ENCODE measurements at regions not wholly inside any gene's neighbourhood (a gene's known extent, or its start where the extent isn't known, plus 50 kb on each side); places are given as distances from the start of the nearest gene placed in this dataset.
"Not testable (repeated sequence)": the region's sequence is repeated elsewhere in the genome, so short reads cannot be mapped to it uniquely, and the experiment has no call there.

DNA sequence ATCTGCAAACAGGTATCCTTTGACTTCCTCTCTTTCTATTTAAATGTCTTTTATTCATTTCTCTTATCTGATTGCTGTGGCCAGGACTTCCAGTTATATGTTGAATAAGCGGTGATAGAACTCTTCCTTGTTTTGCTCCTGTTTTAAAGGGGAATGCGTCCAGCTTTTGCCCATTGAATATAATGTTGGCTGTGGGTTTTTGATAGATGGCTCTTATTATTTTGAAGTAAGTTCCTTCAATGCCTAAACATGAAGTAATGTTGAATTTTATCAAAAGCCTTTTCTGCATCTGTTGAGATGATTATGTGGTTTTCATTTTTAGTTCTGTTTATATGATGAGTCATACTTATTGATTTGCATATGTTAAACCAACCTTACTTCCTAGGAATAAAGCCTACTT is 300.5 kb upstream of the CTNND2 start:
- no peak for DNase-seq

DNA sequence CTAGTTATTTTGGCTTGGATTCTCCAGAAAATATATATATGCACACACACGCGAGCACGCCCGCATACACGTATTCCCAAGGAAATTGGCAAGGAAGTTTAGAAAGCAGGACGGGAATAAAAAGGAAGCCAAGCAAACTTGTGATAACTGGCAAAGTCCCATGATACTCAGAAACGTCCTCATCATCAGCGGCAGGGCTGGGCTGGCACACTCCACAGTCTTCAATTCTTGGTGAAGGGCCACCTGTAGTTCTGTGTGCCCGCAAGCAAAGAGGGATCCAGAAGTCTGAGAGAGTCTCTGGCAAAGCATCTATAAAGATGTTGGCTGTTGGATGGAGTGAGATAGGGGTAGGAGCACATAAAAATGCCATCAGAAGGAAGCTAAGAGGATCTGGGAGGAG is 289.3 kb upstream of the CTNND2 start:
- no peak for DNase-seq

DNA sequence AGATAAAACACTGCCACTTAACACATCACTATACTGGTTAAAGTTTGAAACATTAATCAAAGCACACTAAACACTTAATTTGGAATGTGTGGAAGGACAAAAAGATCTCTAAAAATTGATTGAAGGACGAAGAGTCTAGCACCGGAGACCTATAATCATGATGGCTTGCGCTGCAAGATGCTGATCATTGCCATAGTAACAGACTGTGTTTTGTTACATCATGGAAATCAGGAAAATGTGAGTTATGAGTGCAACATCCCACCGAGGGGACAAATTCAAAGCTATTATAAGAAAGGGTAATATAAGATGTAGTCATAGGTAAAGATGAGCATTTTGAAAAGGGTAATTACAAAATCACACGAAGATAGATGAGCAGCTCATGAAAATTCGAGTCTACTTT is 278.8 kb upstream of the CTNND2 start:
- DNase-seq: peak; percentile 60

DNA sequence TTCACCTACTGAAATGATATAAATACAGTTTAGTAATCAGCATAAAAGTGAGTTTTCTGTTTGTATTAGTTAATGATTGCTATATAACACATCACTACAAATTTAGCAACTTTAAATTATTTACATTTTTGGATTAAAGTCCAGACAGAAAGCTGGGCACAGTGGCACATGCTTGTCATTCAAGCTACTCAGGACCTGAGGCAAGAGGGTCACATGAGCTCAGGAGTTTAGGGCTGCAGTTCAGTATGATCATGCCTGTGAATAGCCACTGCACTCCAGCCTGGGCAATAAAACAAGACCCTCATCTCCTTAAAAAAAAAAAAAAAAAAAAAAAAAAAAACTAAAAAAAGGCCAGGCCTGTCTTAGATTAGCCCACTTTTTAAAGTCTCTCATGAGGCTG is 273.6 kb upstream of the CTNND2 start:
- no peak for DNase-seq

DNA sequence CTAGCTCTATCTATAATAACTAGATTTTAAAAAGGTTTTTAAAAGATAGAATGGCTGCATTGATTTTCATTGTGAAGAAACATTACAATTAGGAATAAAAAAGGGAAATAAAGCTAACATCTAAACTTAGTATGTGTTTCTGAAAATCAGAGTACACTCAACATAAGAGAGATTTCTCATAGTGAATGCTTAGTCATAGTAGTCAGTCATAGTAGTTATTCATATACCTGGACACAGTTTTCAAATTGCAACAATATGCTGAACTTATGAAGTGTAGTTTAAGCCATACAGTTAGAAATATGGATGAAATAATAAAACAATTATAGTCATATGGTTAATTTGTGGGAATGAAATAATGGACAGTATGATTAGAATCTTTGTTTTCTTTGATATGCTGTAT is 273.0 kb upstream of the CTNND2 start:
- DNase-seq: no peak

DNA sequence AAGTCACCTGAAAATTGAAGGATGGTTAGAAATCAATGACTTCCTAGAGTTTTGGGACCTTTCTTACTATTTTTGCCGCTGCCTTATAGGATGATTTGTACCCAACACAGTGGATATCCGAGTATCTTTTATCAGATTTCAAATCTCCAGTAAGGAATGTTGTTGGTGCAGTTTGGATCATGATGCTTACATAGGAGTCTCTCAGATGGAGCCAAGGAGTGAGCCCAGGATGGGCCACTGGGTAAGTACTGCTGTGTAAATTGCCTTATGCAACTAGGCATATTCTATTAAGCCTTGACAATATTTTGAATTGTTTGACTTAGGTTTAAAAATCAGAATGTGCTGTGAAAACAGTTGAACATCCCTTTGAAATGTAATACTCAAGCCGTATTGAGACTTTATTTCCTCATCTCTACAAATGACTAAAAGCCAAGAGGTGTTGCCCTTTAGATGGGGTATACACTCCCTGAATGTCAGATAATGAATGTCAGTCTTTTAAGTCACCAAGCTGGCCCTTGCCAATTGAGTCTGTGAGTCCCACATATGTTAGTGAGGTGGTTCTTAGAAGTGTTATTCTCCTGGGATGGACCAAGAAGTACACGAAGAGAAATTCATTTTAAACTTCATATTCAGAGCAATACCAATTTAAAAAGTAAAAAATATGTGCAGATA is 271.8 kb upstream of the CTNND2 start:
- no peak for DNase-seq

DNA sequence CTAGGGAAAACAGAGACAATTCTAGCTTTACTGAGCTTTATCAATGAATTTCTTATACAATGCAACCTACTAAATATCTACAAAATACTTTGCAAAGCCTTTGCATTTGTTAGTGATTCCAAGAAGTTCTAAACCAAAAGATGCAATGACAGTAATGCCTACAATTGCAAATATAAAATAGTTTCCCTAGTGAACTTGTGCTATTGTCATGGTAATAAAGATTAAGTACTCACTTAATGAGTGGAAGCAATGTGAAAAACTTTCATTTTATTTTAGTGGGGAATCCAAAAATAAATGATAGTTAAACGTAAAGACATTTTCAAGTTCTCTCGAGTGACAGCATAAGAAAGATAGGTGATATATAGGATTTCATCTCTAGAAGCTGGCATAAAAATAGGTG is 270.5 kb upstream of the CTNND2 start:
- DNase-seq: no peak

DNA sequence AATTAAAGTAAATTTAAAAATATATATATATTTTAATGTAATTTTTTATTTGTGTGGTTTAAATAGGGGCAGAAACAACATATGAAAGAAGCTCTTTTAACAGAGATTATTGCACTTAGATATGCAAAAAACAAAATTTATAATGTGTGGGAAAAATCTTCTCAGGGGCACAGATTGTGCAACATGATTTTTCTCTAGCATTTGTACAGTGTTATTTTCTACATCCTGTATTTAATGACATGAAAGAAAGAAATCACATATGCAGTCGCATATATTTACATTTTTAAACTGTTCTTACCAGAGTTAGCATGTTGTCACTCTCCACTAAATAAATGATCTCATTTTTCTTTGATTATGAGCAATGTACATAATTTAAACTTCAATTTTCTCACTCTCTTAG is 265.3 kb upstream of the CTNND2 start:
- DNase-seq: no peak

DNA sequence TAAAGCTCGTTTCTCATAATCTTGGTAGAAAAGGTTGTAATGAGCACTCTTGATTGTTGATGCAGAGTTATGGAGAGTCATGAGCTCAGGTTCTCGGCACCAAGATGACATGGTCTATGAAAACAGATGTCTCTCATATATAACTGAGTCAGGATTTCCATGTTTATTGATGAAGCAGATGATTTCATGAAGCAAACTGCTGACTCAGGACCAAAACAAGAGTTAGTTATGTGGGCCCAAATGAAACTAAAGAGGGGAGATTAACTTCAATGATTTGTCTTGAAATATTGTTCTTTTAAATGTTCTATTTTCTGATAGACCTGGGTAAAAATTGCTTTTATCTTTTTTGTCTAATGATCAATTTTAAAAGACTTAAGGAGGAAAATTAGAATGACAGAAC is 258.6 kb upstream of the CTNND2 start:
- DNase-seq: no peak

DNA sequence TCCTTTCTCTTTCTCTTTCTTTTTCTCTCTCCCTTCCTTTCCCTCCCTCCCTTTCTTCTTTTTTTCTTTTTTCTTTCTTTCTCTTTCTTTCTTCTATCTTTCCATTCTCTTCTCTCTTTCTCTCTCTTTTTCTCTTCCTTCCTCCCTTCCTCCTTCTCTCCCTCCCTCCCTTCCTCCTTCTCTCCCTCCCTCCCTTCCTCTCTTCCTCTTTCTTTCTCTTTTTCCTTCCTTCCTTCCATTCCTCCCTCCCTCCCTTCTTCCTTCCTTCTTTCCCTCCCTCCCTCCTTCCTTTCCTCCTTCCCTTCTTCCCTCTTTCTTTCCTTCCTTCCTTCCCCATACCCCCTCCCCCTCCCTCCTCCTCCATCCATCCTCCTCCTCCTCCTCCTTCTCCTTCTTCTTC is 243.3 kb upstream of the CTNND2 start:
- no peak for DNase-seq

DNA sequence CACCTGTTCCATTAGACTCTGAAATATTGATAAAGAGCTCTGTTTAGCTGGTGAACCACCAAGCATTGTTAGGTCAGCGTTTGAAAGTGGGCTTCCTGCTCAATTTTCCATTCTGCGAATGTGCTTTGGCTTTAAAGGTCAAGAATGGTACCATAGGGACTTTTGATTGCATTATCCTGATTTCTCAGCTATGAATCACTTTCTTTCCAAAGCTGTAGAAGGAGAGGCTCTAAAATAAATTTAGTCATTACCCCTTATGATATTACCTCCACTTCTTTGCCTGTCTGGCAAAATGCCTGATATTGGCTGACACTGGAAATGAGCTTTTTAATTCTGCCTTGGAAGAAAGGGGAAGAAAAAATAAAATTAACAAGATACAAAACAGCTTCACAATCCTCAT is 237.2 kb upstream of the CTNND2 start:
- no peak for DNase-seq

DNA sequence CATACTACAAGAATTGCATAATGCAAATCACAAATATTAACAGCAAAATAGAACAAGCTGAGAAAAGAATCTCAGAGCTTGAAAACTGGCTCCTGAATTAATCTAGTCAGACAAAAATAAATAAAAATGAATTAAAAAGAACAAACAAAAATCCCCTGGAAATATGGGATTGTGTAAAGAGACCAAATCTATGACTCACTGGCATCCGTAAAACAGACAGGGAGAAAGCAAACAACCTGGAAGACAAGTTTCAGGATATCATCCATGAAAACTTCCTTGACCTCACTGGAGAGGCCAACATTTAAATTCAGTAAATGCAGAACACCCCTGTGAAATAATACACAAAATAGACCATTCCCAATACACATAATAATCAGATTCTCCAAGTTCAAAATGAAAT is 229.3 kb upstream of the CTNND2 start:
- DNase-seq: no peak

DNA sequence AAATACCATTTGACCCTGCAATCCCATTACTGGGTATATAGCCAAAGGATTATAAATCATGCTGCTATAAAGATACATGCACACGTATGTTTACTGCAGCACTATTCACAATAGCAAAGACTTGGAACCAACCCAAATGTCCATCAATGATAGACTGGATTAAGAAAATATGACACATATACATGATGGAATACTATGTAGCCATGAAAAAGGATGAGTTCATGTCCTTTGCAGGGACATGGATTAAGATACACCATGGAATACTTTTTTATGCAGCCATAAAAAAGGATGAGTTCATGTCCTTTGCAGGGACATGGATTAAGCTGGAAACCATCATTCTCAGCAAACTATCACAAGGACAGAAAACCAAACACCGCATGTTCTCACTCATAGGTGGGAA is 226.8 kb upstream of the CTNND2 start:
- DNase-seq: not testable (repeated sequence)

DNA sequence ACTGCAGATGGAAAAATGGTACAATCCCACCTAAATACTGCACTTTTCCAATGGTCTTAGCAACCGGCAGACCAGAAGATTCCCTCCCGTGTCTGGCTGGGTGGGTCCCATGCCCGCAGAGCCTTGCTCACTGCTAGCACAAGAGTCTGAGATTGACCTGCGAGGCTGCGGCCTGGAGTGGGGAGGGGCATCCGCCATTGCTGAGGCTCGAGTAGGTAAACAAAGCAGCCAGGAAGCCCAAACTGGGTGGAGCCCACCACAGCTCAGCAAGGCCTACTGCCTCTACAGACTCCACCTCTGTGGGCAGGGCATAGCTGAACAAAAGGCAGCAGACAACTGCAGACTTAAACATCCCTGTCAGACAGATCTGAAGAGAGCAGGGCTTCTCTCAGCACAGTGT is 221.6 kb upstream of the CTNND2 start:
- DNase-seq: no peak

DNA sequence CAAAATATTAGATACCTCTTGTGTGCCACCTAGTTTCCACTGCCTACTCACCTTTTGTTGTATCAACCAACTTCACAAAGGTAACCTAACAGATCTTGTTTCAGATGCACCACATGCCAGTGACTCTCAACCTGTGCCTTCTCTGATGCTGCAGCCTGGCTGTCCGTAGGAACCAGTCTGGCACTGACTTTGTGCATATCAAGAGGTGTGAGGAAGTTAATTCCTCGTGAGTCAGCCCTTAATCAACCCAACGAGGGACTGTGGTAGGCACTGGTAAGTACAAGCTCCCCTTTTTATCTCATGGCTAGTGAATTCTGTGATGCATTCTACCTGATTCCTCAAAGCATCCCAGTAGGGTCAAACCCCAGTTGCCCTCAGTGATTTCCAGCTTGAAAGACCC is 215.4 kb upstream of the CTNND2 start:
- no peak for DNase-seq

DNA sequence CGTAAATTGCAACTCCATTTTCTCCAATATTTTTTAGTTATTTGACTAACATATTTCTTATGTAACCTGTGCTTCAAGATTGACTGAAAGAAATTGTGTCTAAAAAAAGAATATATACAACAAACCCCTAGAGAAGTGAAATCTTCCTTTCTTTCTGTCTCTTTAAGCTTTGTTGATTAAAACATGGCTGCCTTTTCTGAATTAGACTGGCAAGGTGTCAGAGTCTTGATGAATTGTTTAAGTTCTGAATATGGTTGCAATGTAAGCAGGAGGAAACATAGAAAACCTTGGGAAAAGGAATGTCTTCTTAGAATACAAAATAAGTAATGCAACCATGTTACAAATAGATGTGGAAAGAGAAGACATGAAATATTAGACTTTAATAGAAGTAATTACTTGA is 209.8 kb upstream of the CTNND2 start:
- DNase-seq: no peak

DNA sequence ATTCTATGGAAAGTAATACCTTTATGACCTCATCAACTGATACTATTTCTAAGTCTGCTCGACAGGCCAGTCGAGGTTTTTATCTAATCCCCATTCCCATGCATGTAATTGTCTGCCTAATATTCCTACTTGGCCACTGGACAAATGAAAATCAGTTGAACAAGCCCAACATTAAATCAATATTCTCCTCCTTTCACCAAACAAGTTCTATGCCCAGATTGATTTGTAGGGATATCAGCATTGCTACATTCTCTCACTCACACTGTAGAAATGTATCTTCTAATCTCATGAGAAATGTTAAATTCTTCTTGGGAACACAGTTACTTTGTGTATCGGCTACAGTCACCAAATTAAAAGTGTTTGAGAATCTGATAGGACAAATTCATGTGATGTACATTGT is 208.8 kb upstream of the CTNND2 start:
- no peak for DNase-seq

DNA sequence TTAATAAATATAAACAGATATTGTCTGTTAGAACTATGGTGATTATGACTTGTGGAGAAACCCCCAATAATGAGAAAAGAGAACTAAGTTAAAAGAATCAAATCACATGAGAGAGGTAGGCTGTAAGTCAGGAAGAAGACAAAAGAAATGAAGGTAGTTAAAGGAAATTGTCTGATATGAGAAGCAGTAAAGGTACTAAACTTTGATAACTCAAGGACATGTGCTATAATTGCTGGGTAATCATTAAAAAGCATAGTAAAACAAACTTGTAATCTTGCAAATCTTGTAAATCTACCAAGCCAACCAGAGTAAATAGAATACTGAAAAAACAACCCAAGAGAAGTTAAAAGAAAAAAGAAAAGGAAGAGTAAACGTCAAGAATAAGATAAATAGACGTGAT is 207.0 kb upstream of the CTNND2 start:
- no peak for DNase-seq

DNA sequence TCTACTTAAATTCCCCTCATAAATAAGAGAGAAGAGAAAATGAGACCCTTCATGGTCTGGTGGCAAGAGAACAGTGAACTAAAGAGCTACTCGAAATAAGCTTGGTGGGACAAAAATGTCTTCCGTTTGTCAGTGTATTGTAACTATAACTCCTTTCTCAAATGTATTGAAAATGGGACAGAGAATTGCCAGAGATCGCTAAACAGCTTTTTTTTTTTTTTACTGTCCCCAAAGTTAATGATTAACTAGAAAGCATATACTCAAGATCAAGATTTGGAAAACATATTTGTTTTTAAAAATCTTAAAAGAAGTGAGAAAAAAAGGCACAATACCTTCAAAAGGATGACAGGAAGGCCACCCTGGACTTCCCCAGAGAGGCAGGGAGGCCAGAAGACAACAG is 206.4 kb upstream of the CTNND2 start:
- DNase-seq: no peak

DNA sequence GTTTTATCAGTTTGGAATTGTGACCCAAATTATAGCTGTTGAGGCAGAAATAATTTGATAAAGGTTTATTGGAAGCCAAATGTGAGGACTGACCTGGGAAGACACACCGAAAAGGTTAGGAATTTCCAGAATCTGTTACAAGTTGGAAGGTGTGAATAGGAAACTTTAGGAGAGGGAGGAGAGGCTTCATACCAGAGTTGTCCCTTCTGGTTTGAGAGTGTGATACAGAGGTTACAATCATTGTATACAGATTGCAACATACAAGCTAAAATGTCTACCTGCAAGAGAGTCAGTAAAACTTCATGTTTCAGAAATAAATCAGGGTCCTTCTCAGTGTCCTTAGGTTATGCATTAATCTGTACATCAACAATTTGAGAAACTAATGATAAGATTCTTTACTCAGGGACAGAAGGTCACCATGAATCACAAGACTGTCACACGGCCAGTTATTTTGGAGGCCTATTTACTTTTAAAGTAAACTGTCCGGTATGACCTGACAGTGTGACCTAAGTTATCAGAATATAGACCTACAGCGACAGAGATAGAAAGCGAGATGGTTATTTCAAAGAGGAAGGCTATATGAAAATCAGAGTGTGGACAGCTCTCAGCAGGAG is 204.9 kb upstream of the CTNND2 start:
- DNase-seq: no peak

DNA sequence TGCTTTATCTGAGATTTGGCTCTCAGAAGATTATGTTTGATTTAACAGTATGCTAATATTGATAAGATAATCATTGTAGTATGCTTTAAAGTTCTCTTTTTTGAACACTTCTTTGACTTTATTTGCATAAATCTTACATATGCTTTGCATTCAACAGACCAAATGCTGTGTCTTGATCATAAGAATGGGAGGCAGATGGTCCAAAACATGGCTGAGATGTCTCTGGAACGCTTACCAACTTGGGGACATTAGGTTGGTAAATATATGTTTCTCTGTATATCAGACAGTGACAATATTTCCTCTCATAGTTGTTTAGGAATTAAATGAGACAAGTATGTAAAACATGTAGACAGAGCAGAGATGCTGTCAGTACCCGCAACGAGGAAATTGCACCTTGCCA is 197.9 kb upstream of the CTNND2 start:
- no peak for DNase-seq

DNA sequence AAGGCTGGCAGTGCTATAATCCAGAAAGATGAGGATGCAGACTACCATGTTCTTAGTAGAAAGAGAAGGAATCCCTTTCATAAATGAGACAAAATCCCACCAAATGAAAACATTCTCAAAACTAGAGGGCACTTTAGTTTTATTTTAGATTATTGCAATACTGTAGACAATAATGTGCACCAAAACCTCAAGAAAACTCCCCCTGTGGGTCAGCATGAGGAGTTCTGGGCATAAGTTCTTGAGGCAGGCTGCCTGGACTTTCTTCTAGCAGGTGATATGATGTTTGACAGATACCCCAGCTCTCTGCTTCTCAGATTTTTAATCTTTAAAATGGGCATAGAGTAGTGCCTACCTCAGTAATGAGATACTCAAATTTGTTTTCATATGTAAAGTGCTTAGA is 196.3 kb upstream of the CTNND2 start:
- no peak for DNase-seq

DNA sequence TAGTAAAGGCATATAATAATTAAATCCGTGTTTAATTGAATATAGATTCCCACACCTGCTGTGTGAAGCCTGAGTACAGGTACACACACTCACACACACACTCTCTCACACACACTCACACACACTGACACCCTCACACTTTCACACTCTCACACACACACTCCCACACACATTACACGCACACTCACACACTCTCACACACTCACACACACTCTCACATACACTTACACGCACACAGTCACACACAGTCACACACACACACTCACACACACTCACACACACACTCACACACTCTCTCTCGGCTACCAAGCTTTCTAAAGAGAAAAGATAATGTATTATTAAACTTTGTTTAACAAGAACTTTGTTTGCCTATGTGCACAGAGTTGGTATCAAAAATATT is 195.1 kb upstream of the CTNND2 start:
- DNase-seq: no peak

DNA sequence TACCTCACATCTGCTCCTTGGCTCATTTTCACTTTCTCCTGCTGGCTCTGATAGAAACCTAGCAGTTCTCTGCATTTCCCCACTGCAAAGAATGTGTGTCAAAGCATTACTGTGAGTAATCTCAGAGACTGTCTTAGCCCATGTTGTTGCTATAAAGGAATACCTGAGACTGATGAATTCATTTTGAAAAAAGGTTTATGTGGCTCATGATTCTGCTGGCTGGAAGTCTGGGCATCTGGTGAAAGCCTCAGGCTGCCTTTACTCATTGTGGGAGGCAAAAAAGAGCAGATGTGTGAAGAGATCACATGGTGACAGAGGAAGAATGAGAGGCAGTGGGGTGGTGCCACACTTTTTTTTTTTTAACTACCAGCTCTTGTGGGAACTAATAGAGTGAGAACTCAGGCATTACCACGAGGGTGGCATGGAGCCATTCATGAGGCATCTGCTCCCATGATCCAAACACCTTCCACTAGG is 191.6 kb upstream of the CTNND2 start:
- DNase-seq: no peak

DNA sequence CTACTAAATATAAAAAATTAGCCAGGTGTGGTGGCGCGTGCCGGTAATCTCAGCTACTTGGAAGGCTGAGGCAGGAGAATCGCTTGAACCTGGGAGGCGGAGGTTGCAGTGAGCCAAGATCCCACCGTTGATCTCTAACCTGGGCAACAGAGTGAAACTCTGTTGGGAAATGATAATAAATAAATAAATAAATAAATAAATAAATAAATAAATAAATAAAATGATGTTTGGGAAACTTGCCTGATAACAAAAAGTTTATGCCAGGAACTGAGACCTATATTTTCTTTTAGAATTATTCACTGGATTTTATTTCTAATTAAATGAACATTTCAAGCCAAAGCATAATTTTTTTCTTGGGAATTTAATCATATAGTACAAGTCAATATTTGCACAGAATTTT is 189.3 kb upstream of the CTNND2 start:
- no peak for DNase-seq

Measured in NCI-H2227 treated with DMSO at 0.1 percent for 48 hours (cell line).